ENCODE measurements at regions not wholly inside any gene's neighbourhood (a gene's known extent, or its start where the extent isn't known, plus 50 kb on each side); places are given as distances from the start of the nearest gene placed in this dataset.

DNA sequence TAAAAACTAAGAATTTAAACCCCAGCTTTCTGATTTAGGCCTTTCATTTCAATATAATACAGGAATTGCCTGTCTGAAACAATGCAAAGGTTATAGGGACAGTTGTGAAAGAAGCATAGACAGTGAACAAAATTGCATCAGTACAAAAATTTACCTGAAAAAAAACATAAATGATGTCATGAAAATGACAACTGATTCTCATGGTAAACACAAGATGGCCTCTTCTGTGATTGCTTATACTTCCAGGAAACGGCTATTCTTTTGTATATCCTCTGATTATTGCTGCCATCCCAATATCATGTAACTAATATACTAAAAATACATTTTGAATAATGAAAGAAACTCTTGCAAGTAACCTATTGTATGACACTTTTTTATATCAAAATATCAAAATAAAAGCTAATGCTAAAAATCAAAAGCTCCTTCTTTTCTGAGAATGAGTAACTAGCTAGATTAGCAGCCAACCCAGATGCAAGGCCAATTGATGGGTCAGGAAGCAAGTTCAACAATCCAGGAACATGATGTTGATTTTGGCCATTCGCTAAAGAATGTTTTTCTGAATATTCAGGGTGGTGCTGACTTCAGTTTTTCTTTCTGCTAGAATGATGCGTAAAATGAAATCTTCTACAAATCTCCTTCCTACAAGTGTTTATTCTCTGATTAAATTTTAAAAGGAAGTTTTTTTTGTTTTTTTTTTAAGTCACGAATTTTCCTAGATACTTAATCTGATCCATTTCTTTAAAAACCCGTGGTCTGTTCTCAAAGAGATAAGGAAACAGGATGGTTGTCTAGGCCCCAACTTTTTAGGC is 83.6 kb downstream of the ALX1 start:
- H3K79me2 ChIP-seq (ENCODE audit: low read length) = no peaks in the 10 kb centered on the region
- no peaks in the 10 kb centered on the region for H3K36me3 ChIP-seq (replicated peaks; ENCODE audit: low read depth, low read length)
- no peak overlapping the region for H3K9ac ChIP-seq (ENCODE audit: low read length)
- no peaks in the 10 kb centered on the region for H3K4me1 ChIP-seq (ENCODE audit: low read length)
- H3K27me3 ChIP-seq (ENCODE audit: low read depth, low read length) = no peaks in the 10 kb centered on the region
- H2AFZ ChIP-seq (ENCODE audit: low read depth, low read length) = no peak overlapping the region
- no peak overlapping the region for H3K27ac ChIP-seq (ENCODE audit: low read length)
- no peak overlapping the region for H3K4me2 ChIP-seq (ENCODE audit: low read length)
- no peaks in the 10 kb centered on the region for H4K20me1 ChIP-seq (ENCODE audit: insufficient read depth, low read length)
- TF ChIP-seq, protein P1, sequence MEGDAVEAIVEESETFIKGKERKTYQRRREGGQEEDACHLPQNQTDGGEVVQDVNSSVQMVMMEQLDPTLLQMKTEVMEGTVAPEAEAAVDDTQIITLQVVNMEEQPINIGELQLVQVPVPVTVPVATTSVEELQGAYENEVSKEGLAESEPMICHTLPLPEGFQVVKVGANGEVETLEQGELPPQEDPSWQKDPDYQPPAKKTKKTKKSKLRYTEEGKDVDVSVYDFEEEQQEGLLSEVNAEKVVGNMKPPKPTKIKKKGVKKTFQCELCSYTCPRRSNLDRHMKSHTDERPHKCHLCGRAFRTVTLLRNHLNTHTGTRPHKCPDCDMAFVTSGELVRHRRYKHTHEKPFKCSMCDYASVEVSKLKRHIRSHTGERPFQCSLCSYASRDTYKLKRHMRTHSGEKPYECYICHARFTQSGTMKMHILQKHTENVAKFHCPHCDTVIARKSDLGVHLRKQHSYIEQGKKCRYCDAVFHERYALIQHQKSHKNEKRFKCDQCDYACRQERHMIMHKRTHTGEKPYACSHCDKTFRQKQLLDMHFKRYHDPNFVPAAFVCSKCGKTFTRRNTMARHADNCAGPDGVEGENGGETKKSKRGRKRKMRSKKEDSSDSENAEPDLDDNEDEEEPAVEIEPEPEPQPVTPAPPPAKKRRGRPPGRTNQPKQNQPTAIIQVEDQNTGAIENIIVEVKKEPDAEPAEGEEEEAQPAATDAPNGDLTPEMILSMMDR (IDR thresholded peaks at IDR 0.05; ENCODE audit: low read depth, low read length) = no peak
- no peak for TF ChIP-seq EZH2phosphoT487 (IDR thresholded peaks at IDR 0.05; ENCODE audit: low read depth)
- no peak overlapping the region for H3K4me3 ChIP-seq (ENCODE audit: low read length)
- no peaks in the 10 kb centered on the region for H3K9me3 ChIP-seq (ENCODE audit: insufficient read depth, low read length)

DNA sequence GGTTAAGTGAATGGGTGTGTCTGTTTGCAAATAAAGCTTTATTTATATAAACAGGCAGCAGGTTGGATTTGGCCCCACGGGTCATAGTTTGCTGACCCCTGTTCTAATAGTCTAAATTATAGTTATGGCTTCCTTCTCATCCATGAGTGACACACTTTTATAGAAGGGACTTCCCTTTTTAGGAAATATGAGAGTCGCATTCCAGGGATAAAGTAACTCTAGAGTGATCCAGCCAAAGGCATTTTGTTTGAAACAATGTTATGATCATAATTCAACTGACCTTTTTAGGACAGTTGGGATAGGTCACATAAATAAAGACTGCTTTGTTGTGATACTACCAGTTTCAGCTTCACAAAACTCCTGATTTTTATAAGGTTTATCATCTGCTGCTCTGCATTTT is 87.9 kb downstream of the ALX1 start:
- Histone ChIP-seq H3K27ac (ENCODE audit: low read length) (no peak overlapping the region), H3K9me3 (ENCODE audit: insufficient read depth, low read length) (no peaks in the 10 kb centered on the region), H3K36me3 (replicated peaks; ENCODE audit: low read depth, low read length) (no peaks in the 10 kb centered on the region), H3K4me3 (ENCODE audit: low read length) (no peak overlapping the region), H4K20me1 (ENCODE audit: insufficient read depth, low read length) (no peaks in the 10 kb centered on the region), H3K4me1 (ENCODE audit: low read length) (no peaks in the 10 kb centered on the region), H3K9ac (ENCODE audit: low read length) (no peak overlapping the region), H3K79me2 (ENCODE audit: low read length) (no peaks in the 10 kb centered on the region), H2AFZ (ENCODE audit: low read depth, low read length) (no peak overlapping the region), H3K27me3 (ENCODE audit: low read depth, low read length) (no peaks in the 10 kb centered on the region), H3K4me2 (ENCODE audit: low read length) (no peak overlapping the region)
- no peak for TF ChIP-seq EZH2phosphoT487 (IDR thresholded peaks at IDR 0.05; ENCODE audit: low read depth)
- TF ChIP-seq, protein P1 (IDR thresholded peaks at IDR 0.05; ENCODE audit: low read depth, low read length) = no peak

DNA sequence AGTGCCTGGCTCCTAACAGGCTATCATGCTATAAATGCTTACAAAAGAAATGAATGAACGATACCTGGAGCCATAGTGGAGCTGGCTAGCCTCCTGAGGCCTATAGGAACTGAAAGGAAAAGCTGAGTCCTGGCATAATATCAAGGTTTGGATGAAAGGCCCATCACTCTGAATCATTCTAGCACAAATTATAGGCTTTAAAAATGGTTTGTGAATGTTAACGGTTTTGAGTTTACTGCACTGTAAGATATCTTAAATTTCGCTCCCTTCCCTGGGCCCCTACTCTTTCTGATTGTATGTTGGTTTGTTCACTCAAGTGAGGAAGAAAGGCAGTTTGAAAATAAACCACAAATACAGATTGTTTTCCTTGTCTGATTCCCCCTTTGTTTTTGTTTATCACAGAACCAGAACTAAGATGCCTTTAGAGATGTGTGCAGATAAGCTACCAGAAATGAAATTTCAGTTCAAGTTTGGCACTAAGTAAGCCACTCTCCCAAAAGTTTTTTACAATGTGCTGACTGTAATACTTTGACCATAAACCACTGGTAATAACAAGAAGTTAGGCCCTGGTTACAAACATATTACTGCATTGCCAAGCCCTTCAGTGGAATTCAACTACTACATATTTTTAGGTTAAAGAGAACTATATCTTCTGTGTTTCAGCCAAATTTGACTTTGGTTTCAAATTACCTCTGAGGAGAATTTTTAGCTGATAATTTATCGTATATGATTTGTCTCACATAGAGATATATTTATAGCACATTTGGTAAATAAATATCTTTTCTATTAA is 89.5 kb downstream of the ALX1 start:
- Histone ChIP-seq H2AFZ (ENCODE audit: low read depth, low read length) (no peak overlapping the region), H3K27me3 (ENCODE audit: low read depth, low read length) (no peaks in the 10 kb centered on the region), H4K20me1 (ENCODE audit: insufficient read depth, low read length) (no peaks in the 10 kb centered on the region), H3K9me3 (ENCODE audit: insufficient read depth, low read length) (no peaks in the 10 kb centered on the region), H3K4me3 (ENCODE audit: low read length) (no peak overlapping the region), H3K36me3 (replicated peaks; ENCODE audit: low read depth, low read length) (no peaks in the 10 kb centered on the region), H3K4me1 (ENCODE audit: low read length) (no peaks in the 10 kb centered on the region), H3K79me2 (ENCODE audit: low read length) (no peaks in the 10 kb centered on the region), H3K9ac (ENCODE audit: low read length) (no peak overlapping the region), H3K4me2 (ENCODE audit: low read length) (no peak overlapping the region), H3K27ac (ENCODE audit: low read length) (no peak overlapping the region)
- TF ChIP-seq, protein P1 (IDR thresholded peaks at IDR 0.05; ENCODE audit: low read depth, low read length) = no peak
- TF ChIP-seq EZH2phosphoT487 (IDR thresholded peaks at IDR 0.05; ENCODE audit: low read depth) = no peak

DNA sequence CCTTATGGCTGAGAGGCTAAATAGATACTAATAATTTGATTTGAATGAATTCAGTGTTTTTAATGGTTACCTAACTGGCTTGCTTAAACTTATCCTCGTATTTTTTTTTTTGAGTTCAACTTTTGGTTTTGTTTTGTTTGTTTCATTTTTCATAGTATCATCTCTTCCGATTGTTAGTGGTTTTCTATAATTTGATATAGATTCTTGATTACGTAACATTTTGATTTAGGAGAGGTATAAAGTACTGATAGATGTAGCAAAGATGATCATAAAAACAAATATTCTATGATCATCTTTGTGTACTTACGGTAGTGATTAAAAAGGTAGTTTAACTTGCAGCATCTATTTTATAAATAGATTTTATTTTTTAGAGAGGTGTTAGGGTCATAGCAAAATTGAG is 93.0 kb downstream of the ALX1 start:
- no peaks in the 10 kb centered on the region for H3K4me1 ChIP-seq (ENCODE audit: low read length)
- TF ChIP-seq, protein P1 (IDR thresholded peaks at IDR 0.05; ENCODE audit: low read depth, low read length) = no peak
- TF ChIP-seq EZH2phosphoT487 (IDR thresholded peaks at IDR 0.05; ENCODE audit: low read depth) = no peak
- H3K4me2 ChIP-seq (ENCODE audit: low read length) = no peak overlapping the region
- H3K4me3 ChIP-seq (ENCODE audit: low read length) = no peak overlapping the region
- no peaks in the 10 kb centered on the region for H4K20me1 ChIP-seq (ENCODE audit: insufficient read depth, low read length)
- no peaks in the 10 kb centered on the region for H3K36me3 ChIP-seq (replicated peaks; ENCODE audit: low read depth, low read length)
- no peaks in the 10 kb centered on the region for H3K27me3 ChIP-seq (ENCODE audit: low read depth, low read length)
- H3K79me2 ChIP-seq (ENCODE audit: low read length) = no peaks in the 10 kb centered on the region
- H3K9me3 ChIP-seq (ENCODE audit: insufficient read depth, low read length) = no peaks in the 10 kb centered on the region
- no peak overlapping the region for H3K27ac ChIP-seq (ENCODE audit: low read length)
- no peak overlapping the region for H2AFZ ChIP-seq (ENCODE audit: low read depth, low read length)
- H3K9ac ChIP-seq (ENCODE audit: low read length) = no peak overlapping the region
